GM21529 (cell line): ENCODE measurements at regions not wholly inside any gene's neighbourhood (a gene's known extent, or its start where the extent isn't known, plus 50 kb on each side); places are given as distances from the start of the nearest gene placed in this dataset.
"Not testable (repeated sequence)": the region's sequence is repeated elsewhere in the genome, so short reads cannot be mapped to it uniquely, and the experiment has no call there.

Experiments used
- ATAC-seq: cut with Tn5 transposase; IDR thresholded peaks from one replicate; pipeline ENCODE4 v1.9.1; 2021; ENCODE audit not compliant: unreplicated experiment

DNA sequence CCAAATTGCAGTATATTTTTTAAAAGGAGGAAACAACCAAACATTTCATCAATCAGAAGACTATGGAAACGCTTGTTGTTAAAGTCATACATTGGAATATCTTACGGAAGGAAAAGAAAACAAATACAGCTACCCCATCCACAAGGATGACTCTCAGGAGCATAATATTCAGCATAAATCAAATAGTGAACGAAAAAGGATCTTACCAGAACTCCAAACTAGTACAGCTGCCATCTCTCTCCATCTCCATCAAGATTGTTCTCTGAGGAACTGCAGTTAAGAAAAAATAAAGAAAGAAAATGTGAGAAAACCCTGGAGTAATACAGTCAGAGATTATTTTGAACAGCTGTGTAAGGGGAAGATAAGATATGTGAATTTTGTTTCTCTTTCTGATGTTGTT lies 299.8 kb upstream of the CNTN5 start:
- no peak for ATAC-seq

DNA sequence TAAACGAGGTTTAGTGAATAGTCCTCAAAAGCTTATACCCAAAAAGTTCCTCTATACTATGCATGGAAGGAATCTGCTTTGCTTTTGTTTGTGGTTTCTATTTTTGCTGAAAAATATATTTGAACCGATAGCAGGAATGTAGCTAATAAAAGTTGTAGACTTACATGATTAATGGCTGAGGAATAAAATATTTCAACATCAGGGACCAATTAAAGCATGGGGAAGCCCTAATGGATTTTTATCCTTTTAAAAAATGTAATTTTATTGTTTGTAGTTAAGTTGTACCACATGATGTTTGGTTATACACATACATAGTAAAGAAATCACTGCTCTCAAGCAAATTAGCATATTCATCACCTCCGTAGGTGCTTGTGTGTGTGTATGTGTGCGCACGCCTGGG lies 295.3 kb upstream of the CNTN5 start:
- no peak for ATAC-seq

DNA sequence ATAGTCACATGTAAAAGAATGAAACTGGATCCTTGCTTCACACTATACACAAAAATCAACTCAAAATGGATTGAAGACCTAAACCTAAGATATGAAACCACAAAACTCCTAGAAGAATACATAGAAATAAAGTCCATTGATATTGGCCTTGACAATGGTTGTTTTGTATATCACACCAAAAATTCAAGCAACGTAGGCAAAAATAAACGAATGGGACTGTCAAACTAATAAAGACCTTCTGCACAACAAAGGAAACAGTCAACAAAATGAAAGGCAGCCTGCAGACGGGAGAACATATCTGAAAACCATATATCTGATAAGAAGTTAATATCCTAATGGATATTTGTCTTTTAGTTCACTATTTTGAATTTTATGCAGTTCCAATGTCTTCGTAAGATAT lies 292.3 kb upstream of the CNTN5 start:
- ATAC-seq = no peak

DNA sequence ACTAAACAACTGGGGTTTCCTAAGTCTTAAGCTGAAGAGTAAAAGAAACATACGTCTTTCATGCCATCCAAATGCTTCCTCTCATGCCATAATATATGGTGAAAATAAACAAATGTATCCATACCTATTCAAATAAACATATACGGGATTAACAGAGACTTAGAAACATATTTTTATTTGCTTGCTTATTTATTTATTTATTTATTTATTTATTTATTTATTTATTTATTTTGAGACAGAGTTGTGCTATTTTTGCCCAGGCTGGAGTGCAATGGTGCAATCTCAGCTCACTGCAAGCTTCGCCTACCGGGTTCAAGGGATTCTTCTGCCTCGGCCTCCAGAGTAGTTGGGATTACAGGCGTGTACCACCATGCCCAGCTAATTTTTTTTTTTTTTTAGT lies 291.6 kb upstream of the CNTN5 start:
- ATAC-seq = no peak

DNA sequence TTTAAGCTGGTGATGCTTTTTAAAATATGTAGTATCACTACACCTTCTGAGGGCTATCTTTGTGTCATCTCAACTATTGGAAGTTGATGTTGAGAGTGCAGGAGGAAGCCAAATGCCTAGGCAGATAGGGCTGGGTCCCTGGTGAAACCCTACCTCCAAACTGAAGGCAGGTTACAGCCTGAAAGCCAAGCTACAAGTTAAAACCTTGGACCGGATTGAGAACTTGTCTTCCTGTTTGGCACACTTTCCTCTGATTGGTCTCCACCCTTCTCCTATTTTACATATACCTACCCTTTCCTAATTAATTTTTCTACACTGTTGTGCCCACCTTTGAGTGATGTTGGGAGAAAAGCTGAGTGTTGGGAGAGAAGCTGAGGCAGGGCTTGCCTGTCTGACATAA lies 287.8 kb upstream of the CNTN5 start:
- no peak for ATAC-seq

DNA sequence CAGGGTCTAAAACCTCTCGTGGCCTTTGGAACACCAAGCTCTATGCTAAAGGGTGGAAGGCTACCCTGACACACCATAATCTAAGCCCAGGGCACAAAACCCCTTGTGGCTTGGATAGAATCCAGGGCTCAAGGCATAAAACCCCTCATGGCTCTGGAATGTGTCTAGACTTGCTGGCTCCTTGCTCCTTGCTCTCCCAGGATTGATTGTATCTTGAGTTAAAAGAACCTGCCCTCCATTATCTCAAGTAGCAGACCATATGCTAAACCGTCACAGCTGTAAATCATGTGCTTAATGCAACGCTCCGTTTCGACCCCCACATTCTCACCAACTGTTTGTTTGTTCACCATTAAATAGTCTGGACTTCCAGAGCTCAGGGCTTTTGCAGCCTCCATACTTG lies 287.4 kb upstream of the CNTN5 start:
- not testable (repeated sequence) for ATAC-seq

DNA sequence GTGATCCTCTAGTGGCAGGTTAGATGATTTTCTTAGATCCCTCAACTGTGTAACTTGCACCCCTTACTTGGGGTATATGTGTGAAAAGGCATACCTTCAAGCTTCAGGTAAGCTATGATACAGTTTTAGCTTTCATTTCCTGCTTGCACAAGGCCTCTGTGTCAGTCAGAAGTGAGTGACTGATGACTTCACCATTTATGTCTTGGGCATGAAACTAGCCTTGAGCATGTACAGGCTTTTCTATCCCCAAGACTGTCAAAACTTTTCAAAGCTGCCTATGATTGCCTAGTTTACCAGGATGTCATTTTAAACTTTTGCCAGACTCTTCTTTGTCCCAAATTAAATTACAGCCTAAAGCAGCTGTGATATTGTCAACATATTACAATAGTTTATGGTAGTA lies 286.1 kb upstream of the CNTN5 start:
- no peak for ATAC-seq

DNA sequence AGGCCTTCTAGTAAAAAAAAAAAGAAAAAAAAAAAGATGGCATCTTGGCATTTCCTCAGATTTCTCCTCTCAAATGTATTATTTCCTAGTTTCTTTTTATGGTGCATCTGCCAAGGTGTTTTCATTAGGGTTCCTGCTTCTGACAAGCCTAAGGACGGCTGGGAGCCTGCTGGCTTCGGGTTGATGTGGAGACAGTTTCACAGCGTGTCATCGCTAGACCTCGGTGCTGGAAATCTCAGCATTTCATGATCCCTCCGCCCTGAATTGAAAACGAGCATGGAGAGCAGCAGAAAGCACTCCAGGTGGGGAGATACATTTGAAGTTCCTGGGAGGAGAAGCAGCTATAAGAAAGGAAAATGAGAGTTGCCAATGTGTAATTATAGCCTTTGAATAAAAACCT lies 283.9 kb upstream of the CNTN5 start:
- ATAC-seq = no peak

DNA sequence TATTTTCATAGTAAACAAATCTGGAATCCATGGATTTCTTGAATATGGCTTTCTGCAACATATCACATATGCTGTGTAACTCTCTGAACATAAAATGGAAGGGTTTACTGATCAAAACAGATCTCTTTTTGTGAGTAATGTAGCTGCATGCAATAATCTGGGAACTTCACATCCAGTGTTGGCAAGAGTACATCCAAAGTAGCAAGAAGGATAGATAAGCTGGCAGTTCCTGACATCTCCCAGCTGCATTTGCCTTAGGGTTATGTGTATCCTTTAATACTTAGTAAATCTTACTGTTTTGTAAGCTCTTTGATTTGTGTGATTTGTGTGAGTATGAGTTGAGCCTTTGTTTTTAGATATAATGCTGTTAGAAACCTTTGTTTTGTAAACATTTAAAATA lies 280.4 kb upstream of the CNTN5 start:
- ATAC-seq = no peak

DNA sequence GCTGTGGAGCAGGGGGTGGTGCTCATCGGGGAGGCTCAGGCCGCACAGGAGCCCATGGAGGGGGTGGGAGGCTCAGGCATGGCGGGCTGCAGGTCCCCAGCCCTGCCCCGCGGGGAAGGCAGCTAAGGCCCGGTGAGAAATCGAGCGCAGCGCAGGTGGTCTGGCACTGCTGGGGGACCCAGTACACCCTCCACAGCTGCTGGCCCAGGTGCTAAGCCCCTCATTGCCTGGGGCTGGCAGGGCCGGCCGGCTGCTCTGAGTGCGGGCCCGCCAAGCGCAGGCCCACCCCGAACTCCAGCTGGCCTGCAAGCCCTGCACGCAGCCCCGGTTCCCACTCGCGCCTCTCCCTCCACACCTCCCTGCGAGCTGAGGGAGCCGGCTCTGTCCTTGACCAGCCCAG lies 257.3 kb upstream of the CNTN5 start:
- not testable (repeated sequence) for ATAC-seq

DNA sequence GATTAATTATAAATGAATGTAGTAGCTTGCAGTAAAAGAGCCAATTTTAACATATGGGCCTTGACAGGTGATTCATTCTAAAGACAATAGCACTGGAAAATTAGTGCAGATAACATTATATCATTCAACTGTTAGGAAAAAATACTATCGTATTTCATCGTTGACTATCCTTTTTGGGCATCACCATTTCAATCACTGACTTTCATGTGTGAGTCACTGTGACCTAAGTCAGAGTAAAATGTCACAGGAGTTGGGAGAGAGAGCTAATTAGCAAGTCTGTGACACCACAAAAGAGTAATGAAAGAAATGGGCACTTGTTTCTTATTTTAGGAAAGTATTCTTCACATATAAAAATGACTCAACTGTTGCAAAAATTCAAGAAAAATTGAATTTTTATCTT lies 253.8 kb upstream of the CNTN5 start:
- no peak for ATAC-seq

DNA sequence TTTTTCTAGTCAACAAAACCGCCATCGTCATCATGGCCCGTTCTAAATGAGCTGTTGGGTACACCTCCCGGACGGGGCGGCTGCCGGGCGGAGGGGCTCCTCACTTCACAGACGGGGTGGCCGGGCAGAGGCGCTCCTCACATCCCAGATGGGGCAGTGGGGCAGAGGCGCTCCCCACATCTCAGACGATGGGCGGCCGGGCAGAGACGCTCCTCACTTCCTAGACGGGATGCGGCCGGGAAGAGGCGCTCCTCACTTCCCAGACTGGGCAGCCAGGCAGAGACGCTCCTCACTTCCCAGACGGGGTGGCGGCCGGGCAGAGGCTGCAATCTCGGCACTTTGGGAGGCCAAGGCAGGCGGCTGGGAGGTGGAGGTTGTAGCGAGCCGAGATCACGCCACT lies 250.7 kb upstream of the CNTN5 start:
- ATAC-seq = not testable (repeated sequence)

DNA sequence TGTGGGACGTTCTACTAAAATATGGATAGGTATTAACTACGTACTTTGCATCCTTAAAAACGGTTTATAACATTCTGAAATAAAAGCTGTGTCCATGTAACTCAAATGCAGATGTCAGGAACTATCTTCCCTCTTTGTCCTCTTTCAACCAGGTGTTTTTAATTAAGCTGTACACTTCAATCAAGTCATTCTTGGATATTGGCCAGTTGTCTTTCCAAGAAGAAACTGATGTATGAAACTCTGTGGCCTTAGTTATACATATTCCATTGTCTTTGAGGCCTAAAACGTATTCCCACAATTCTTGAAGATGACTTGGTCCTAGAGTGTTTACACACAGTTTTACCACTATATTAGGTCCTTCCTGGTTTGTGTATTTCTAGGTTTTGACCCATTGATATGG lies 249.0 kb upstream of the CNTN5 start:
- ATAC-seq = no peak

DNA sequence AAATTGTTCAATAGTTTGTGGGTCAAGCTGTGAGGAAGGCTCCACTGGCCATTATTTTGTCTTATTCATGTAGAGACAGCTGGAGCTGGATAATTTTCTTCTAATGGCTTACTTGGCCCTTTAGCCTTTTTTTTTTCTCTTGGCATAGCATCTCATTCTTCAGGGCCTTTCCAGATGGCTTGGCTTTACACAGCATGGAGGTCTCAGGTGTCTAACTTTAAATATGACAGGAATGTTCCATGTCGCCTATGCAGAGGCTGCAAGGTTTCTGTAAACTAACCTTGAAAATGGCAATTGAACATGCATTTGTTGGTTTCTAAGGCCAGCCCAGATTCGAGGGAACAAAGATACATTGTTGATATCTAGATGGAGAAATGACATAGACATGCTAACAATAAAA lies 247.9 kb upstream of the CNTN5 start:
- no peak for ATAC-seq

DNA sequence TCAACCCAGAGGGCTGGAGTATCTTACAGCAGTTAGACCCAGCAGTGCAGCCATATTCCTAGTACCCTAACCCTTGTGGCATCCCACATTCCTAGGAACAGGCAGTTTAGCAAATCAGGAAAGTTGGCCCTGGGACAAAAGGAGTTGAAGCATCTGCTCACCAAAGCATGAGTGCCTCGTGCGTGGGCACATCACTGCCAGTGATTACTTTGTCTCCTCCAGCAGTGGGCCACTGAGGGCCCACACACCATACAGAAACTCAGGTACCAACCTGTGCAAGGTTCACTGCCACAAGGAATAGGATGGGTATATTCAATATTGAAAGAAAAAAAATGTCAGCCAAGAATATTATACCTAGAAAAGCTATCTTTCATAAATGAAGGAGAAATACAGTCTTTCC lies 227.5 kb upstream of the CNTN5 start:
- no peak for ATAC-seq

DNA sequence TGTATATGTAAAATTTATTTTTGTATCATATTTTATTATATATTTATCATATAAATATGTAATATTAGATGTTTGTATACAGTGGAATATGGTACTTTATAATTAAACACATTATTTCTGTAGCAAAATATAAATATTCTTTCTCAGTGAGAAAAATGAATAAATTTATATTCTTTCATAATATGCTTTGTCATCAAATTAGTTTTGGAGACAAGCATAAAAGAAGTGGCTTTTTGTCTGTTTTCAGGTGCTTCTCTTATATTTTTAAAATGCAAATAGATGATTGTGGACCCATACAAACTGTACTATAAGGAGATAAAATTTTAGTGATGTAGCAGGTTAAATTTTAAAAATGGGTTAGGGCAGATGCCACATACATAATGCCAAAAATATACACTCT lies 222.4 kb upstream of the CNTN5 start:
- ATAC-seq = no peak

DNA sequence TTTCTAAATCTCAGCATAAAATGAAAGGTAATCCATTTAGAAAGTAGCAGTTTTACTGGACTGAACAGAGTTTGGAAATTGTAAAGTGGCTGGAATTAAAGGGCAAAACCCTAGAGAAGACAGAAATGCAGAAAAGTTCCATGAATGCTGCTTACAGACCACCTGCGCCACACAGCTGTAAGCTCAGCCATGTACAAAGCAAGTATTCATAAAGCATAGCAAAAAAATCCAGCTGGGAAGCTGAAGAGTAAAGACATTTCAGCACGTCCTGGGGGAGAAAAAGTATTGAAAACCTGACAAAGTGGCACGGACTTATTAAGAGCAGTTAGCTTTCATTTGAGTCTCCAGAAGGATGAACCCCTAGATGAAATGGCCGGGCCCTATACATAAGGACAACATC lies 220.1 kb upstream of the CNTN5 start:
- ATAC-seq = no peak

DNA sequence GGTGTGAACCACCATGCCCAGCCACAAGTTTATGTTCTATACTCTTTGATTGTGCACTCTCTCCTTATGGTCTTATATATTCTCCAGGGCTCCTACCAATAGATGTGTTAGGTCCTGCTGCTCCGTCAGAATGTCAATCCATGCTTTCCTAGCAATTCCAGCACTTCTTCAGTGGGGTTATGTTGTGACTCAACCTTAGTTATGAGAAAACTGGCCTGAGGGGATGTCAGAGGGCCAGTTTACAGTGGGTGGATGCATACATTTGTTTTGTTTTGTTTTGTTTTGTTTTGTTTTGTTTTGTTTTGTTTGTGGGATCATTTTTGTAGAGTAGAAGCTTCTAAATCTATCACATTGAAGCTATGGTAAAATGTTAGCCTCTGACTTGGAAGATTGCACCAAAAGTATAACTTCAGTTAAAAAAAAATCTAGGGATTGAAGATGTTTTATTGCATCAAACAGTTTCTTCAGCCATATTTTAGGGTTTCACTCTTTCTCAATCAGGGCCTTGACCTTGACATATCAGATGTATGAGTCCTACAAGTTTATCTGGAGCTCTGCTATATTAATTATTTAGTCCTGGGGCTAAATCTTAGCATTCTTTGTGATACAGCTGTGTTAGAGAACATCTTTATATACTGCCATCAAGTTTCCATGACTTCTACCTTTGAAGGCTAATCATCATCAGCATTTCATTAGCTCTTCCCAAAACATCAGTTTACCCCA lies 191.6 kb upstream of the CNTN5 start:
- no peak for ATAC-seq

DNA sequence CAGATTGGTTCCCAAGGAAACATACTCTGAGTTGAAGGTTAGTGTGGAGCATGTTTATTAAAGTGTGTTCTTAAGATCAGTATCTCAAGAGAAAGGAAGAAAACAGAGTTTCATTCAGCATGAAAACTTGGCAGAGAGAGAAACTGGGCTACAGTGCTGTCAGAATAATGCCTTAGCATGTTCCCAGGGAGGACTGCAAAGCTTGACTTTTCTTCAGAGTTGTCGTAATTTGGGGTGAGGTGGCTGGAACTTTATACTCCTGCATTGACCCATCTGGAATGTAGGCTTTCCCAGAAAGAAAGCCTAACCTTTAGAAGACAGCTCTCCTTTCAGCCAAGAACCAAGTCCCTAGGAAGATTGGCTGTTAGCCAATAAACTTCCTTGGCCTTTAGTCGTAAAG lies 190.8 kb upstream of the CNTN5 start:
- ATAC-seq = no peak

DNA sequence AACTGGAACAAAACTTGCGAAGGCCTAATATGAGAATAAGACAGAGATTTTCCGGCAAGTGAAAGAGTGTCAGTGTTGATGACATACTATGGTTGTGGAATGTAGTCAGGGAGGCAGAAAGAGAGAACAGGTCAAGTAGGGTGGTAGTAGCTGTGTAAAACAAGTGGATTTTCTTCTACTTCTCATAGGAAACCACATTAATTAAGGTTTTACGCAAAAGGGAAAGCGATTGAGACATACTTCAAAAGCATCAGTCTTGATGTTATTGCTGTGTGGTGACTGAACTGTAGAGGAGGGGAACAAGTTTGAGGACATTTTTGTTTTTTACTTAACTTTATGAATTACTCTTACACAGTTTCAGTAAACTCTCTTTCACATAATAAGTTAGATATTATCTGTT lies 186.0 kb upstream of the CNTN5 start:
- no peak for ATAC-seq

DNA sequence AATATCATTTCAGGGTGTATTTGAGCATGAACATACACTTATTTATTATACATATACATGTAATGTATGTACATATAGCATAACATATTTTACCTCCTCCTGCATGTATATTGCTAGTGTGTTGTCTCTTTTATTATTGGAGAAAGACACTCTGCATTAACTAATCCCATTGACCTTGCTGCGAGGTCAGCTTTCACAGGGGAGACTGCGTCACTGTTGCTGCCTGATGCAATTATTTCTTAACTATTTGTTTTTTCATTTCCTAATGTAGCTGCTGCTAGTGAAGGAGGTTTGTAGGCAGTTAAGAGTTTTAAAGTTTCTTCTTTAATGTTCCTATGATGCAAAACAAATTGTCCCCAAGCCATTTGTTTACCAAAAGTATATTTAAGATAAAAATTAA lies 185.4 kb upstream of the CNTN5 start:
- ATAC-seq = no peak

DNA sequence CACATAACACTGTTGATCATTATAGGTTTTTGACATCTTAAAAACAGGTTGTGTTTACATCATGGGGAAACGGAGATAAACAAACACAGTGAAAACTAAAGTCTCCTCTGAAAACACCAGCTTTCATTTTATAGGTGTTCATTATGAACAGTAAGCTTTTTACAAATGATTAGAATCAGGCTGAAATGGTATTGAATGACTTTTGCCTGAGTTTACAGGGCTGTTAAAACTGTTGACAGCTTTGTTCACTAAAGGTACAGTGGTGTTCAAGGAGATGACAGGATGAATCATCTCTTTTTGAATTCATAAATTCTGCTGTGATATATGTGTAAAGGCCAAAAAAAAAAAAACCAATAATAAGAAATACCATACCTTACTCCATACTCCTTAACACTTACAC lies 184.6 kb upstream of the CNTN5 start:
- ATAC-seq = no peak

DNA sequence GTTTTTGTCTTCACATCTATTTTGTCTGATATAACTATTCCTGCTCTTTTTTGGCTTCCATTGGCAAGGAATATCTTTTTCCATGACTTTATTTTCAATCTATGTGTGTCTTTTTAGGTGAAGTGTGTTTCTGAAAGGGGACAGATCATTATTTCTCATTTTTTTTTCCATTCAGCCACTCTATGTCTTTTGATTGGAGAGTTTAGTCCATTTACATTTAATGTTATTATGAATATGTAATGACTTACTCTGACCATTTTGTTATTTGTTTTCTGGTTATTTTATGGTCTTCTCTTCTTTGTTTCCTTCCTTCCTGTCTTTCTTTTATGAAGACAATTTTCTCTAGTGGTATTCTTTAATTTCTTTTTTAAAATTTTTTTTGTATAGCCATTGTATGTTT lies 178.6 kb upstream of the CNTN5 start:
- ATAC-seq = no peak

DNA sequence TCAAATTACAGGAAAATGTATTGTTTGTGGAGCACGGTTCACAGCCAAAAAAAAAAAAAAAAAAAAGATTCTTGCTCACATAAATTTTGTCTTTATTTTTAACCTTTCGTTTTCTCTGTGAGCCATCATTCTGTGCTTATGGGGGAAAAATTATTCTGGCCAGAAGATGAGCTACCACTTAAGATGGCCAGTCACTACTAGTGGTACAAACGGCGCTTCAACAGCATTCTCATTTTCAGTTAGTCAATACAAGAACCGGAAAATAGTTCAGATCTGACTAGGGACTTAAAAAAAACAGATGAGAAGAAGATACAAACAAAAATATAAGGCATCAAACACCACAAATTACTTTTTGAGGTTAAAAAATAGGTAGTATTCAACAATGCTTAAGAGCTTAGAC lies 158.6 kb upstream of the CNTN5 start:
- no peak for ATAC-seq
